ENCODE measurements at regions not wholly inside any gene's neighbourhood (a gene's known extent, or its start where the extent isn't known, plus 50 kb on each side); places are given as distances from the start of the nearest gene placed in this dataset.

GRCh38 chr18:34075963-34076860 is 148.5 kb downstream of the NOL4 start:
- no peak for DNase-seq

- DNase-seq = no peak
Observed at GRCh38 chr18:34061226-34061625, 163.5 kb downstream of the NOL4 start.

- no peak for DNase-seq
Observed at GRCh38 chr18:34055227-34055626, 169.5 kb downstream of the NOL4 start.

GRCh38 chr18:34050661-34051060 is 174.1 kb downstream of the NOL4 start:
- DNase-seq = no peak

GRCh38 chr18:34049511-34049910 is 175.2 kb downstream of the NOL4 start:
- no peak for DNase-seq

DNA sequence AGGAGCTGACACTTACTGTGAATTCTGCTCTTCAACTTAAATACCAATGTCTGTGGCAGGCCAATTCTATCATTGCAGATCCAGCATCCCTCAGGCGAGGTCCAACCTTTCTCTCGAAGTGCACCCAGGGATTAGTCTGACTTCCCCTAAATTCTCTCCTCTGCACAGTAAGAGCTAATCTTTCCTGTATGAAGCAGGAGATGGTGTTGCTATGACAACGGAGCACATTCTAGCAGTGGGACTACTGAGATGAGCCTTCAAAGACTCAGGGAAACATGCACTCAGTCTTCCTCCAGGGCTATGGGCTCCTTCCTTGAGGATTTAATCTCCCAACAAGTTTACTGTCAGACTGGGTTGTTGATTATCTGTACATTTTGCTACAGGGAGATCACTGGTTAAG is 176.3 kb downstream of the NOL4 start:
- no peak for DNase-seq

DNA sequence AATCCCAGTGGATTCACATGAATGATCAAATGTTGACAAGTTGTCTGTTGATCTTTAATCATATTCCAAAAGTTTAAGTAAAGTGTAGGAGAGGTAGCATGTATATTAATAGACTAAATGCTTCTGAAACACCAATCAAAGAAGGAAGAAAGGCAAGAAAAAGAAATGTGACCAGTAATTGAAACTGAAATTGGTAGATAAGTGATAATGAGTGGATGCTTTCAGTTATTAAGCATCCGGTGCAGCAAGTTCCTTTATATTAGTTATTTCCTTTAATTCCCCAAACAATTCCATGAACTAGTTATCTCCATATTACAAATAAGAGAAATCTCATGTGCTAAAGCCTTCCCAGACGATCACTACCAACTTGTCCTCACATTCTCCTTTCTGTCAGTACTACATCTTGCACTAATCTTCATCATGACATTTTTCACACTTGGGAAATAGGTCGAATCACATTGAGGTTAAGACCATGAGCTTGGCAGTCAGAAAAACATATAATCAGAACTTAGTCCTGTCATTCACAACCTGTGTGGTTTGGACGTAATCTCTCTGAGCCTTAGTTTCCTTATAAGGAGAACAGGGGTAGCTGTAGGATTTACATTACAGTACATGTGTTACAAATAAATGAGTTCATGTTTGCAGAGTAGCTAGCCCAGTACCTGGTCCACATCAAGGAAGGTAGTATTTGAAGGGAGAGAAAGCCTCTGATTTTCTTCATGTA is 182.1 kb downstream of the NOL4 start:
- DNase-seq = no peak

DNA sequence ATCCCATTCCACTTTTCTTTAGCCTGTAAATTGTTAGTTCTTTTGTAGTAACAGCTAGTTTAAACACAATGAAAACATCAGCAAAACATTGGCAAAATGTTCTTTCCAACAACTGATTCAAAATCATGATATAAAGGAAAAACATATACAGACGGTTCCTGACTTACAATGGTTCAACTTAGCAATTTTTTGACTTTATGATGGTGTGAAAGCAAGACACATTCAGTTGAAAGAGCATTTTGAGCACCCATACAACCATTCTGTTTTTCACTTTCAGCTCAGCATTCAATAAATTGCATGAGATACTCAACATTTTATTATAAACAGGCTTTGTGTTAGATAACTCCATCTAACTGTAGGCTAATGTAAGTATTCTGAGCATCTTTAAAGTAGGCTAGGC is 185.1 kb downstream of the NOL4 start:
- no peak for DNase-seq

DNA sequence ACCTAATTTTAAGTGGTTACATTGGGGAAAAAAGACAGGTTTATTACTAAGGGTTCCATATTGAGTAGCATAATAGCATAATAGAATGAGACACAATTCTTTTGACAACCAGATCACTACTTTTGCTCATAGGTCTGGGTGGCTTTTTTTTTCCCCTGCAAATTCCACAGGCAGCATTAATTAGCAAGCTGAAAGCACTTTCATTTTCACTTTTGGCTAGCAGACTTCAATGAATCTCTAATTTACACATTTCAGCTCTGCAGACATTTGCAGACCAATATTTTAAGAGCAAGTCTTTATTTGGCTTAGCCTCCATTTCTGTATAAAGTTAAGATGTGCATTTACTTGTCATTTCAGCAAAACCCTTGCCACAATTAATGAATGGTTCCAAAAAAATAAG is 185.5 kb downstream of the NOL4 start:
- no peak for DNase-seq

- no peak for DNase-seq
Observed at GRCh38 chr18:34038086-34038485, 186.6 kb downstream of the NOL4 start.

DNA sequence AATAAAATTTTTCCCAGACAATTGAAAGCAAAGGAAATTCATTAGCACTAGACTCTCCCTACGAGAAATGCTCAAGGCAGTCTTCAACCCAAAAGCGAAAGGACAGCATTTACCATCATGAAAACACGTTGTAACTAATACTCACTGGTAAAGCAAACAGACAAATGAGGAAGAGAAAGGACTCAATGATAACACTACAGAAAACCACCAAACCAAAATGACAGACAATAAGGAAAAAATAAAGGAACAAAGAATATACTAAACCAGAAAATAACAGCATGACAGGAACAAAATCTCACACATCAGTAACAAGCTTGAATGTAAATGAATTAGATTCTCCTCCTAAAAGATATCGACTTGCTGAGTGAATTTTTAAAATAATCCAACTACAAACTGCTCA is 190.7 kb downstream of the NOL4 start:
- no peak for DNase-seq

DNA sequence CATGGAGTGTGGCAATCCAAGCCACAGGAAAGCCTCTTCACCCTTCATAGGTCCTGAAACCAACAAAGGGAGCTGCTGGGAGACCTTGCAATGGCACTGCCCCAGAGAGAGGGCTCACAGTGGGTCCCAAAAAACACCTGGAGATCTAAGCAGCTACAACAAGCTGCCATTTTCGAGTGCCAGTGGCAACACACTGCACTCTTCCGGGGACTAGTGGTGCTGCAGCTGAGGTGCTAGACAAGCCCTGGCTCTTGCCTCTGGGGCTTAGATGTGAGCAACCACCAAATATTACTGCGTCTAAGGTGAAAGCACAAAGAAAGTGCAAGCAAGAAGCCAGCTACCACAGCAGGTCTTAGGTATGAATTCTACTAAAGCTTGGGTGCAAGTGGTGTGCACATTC is 192.9 kb downstream of the NOL4 start:
- no peak for DNase-seq

- no peak for DNase-seq
Observed at GRCh38 chr18:34028324-34028723, 196.4 kb downstream of the NOL4 start.

DNA sequence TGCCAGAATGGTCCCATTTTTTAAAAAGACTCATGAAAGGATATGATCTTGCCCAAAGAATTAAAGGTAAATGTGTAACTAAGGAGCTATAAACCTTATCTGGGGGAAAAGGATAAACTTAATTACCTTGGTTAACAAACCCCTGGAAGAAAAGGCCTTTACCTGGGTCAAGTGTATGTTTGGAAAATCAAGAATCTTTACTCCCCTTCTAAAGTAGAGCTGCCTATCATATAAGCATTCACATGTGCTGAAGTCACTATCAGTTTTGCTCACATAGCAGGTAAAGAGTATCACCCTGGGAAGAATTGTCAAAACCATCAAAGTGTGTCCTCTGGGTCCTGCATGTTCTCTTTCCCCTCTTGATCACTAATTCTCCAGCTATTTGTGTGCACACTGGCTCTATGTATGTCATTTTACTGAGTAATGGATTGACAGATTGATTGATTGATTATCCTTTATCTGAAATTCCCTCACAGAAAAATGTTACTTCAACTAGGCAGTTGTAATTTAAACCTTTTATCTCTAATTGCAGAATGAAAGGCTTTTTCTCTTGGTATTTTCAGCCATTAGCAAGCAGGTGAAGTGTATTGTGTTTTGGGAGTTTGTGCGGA is 199.4 kb downstream of the NOL4 start:
- no peak for DNase-seq

- no peak for DNase-seq
Observed at GRCh38 chr18:34023471-34023870, 201.2 kb downstream of the NOL4 start.

GRCh38 chr18:34018336-34018735 is 206.4 kb downstream of the NOL4 start:
- DNase-seq = no peak

GRCh38 chr18:34003687-34004086 is 221.0 kb downstream of the NOL4 start:
- DNase-seq = no peak

- DNase-seq = no peak
Observed at GRCh38 chr18:34002130-34002529, 222.6 kb downstream of the NOL4 start.

DNA sequence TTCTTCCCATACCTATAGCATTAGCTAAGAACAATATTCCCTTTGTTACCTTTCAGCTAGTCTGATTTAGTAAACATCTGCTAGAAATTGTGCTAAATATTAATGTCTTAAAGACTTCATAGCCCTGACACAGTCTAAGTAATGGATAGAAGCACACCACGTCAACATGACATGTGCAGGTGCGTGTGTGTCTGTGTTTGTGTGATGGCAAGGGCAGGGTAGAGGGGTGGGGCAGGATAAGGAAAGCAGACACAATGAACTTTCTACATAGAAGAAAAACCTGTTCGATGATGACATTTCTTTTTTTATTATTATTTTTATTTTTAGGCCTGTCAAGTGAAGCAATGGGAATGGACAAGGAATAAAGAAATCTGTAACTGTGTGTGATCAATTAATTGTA is 223.3 kb downstream of the NOL4 start:
- DNase-seq = no peak

DNA sequence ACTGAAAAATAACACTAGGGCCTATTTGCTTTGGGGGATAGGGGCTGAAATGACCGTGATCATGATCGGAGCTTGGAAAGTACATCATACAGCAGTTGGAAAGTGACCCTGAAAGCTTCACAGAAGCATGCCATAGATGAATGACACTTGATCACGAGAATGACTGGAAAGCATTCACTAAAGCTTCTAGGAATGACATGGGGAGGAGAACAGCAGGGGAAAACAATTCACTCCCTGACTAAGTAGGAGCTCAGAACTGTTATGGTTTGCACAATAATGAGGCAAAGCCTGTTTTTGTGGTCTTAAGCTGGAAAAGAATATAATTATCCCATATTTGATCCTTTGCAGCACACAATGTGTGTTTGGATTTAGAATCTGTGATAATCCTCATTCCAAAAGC is 237.5 kb downstream of the NOL4 start:
- DNase-seq = no peak

GRCh38 chr18:33983126-33983525 is 241.6 kb downstream of the NOL4 start:
- DNase-seq = no peak

- no peak for DNase-seq
Observed at GRCh38 chr18:33960417-33960816, 264.3 kb downstream of the NOL4 start.

- DNase-seq = no peak
Observed at GRCh38 chr18:33959609-33960008, 265.1 kb downstream of the NOL4 start.

- no peak for DNase-seq
Observed at GRCh38 chr18:33957707-33958106, 267.0 kb downstream of the NOL4 start.
